NCI-H1048 (cell line): ENCODE measurements at regions not wholly inside any gene's neighbourhood (a gene's known extent, or its start where the extent isn't known, plus 50 kb on each side); places are given as distances from the start of the nearest gene placed in this dataset.
"Not testable (repeated sequence)": the region's sequence is repeated elsewhere in the genome, so short reads cannot be mapped to it uniquely, and the experiment has no call there.

ENCODE experiments used
- DNase-seq: peaks from one replicate; lab custom pipeline; 2025; lab: John Stamatoyannopoulos, UW

DNA sequence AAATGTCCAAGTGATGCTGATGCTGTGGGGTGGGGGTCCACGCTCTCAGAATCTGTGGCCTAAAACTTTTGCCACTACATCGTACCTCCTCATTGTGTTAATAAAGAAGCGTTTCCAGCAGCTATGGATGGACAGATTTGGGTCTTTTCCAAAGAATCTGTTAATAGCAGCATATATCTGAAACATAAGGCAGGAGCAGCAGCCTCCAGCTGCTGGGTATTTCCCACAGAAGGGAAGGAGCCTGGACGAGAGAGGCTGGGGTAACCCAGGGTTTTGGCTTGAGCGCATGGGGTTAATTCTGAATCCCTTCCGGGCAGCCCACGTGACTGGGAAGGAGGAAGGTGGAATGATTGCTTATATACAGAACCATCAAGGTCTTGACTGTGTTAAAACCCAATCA lies 332.4 kb downstream of the BCOR start:
- no peak for DNase-seq

DNA sequence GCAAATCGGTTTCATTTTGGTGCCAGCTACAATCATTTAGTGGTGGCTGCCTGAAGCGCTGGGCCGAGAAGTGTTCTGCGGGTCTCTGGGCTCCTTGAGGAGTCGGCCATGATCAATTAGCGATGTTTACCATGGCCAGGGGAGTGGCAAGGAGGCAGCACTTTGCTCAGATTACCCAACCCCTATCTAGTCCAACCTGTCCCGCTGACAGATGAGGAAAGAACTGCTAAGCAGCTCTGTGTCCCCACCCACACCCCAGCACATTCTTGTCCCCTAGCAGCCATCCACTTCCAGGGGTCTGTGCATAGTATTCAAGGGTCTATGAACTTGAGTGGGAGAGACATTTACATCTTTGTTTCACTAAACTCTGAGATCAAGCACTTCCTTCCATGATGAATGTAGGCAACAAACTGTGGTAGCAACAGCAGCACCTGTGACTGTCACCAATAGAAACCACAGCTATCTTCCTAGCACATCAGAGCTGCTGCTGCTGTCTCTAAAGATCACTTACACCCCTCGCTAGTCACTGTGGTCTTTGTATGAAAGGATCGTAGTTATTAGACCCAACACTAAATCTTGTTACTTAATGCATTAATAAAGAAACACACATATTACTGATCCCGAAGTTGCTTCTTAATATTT lies 331.6 kb downstream of the BCOR start:
- no peak for DNase-seq

DNA sequence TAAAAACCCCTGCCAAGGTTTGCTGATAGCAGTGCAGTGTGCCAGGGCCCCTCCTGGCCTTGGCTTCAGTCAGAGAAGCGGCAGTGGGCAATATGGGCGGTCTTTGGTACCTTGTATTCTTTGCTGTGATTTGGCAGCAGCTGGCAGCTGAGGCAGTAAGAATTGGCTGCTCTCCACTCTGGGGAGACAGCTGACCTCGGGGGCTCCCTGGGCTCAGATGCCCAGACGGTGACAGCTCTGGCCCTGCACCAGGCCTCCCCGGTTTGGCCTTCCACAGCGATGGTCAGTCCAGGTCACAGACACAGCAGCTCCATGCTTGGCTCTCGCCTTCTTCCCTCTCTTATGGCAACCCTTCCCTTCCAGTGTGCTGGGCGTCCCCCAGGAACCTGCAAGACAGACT lies 330.9 kb downstream of the BCOR start:
- DNase-seq: no peak

DNA sequence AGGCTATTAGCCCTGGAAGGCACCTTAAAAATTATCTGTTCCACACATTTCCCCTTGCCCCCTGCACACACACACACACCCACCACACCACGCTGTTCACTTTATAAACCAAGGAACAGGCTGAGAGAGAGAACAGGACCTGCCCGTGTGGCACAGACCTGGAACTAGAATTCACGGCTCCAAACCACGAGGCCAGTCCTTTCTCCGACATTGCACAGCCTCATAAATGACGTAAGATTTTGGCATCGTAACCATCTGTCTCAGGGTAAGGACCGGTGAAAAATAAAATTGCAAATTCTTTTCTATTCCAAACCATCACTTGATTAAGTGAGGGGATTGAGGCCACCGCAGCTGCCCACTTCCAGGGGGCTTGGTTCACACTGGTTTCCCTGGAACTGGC lies 330.3 kb downstream of the BCOR start:
- DNase-seq: no peak

DNA sequence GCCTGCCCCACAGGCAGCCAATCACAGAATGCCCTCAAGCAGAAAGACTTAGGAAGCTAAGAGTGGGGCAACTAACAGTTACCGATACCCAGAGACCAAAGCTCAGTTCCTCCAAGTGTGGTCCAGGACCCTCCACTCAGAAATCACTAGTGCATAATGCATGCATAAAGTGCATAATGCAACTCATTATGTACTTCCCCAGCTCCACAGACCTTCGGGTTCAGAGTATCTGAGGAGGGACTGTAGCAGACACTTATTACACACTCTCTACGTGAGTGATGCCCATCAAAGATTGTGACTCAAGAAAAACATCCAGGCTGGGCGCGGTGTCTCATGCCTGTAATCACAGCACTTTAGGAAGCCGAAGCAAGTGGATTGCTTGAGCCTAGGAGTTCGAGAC lies 328.0 kb downstream of the BCOR start:
- DNase-seq: no peak

DNA sequence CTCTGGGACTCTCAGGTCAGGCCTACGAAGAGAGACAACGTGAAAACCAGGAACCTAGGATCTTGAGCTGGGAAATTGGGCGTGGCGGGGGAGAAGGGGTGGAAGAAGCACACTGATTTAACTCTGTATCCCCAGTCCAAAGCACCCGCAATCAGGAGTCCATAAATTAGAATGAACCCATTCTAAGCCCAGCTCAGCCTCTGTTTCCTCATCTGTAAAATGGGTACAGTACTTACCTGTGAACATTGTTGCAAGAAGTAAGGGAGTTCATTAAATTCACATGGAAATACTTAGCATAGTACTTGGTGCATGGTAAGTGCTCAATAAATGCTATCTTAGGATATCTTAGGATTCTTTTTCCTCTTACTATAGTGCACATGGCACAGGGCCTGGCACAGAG lies 326.7 kb downstream of the BCOR start:
- DNase-seq: no peak

DNA sequence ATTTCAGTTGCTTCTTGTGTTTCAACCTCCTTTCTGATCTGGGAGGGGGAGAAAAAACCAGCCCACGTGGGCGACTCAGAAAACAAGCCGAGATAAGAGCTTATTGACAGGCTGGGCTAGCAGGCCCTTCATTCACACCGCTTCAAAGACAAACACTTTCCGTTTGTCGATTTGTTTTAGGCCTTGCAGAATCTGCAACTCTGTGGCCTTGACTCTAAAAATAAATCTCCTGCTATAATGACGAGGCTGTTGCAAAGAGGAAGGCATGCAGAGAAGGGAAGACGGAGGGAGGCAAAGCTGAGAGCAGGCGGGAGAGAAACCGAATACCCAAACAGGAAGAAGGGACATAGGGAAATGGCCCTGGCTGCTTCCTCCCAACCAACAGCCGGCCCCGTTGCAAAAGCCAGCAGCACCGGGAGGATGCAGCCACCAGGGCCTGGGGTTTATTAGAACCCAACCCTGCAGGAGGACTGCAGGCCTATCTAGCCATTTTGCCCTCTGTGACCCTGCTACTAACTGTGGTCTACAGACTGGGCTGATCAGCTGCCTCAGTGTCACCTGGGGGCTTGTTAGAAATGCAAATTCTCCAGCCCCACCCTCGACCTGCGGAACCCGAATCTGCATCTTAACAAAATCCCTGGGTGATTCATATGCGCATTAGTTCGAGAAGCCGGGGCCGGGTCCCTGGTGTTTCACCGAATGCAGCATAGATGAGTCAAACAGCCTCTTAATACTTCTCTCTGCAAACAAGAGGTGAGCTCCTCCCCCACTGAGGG lies 325.5 kb downstream of the BCOR start:
- no peak for DNase-seq

DNA sequence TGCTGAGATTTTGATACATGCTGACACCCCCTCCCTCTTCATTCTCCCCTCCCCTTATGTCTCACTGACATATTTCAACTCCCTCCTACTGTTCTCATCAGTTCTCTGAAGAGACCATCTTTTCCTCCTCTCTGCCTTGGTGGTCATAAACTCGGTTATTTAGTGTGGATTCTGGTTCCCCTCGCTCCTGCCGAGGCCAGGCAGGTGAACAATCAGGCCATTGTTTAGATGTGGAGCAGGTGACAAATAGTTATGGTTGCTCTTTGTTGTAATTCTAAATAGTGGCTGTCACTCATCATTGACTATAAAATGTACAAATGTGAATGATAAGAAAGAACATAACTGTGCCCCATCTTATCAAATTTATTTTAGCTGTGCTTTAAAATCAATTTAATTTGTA lies 324.6 kb downstream of the BCOR start:
- no peak for DNase-seq

DNA sequence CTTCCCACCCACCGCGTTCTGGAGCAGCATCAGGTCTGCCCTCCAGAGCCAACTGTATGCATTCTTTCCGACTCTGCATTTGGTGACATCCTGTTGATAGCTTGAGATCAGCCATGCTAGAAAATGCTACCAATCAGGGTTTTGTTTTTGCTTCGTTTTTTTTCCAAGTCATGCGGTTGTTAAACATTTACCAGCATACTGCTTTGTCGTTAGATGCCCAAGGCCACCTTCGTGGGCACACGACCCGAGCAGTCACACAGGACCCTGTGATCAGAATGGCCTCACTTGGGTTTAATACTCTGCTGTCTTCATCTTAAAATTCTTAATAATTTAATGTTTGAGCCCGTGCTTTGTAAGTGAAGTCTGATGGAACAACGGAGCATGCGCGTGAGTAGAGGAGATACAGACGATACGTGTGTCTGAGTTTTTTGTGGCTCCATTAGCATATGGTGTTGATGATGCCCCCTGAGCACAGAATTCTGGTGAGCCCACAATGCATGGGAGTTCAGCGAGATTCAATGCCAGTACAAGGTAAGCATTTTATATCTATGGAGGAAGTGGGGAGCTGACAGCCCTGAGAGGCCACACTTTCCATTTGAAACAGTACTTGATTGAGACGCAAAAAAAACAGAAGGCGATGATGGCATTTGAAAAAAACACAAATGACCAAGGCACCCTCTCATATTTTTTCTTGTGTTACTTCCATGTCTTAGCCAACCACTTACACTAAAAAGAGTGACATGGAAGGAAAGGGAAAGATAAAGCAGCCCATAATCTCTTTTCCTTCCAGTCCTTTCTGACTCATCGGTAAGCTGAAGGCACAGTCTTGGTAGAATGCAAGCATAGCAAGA lies 323.6 kb downstream of the BCOR start:
- no peak for DNase-seq

DNA sequence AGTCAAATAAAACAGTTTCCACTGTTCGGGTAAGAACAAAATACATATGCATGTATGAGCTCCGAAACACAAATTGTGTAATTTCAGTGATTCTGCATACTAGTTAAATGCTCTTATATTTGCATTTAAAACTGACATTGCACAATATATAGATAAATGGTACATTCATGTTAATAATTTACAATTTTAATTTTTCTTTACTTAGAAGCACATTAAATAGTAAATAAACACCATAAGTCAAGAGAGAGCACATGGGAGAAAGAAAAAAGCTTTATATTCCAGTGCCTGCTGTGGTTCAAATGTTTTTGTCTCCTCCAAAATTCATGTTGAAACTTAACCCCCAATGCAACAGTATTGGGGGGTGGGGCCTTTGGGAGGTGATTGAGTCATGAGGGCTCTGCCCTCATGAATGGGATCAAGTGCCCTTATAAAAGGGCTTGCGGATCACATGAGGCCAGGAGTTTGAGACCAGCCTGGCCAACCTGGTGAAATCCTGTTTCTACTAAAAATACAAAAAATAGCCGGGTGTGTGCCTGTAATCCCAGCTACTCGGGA lies 322.9 kb downstream of the BCOR start:
- DNase-seq: no peak

DNA sequence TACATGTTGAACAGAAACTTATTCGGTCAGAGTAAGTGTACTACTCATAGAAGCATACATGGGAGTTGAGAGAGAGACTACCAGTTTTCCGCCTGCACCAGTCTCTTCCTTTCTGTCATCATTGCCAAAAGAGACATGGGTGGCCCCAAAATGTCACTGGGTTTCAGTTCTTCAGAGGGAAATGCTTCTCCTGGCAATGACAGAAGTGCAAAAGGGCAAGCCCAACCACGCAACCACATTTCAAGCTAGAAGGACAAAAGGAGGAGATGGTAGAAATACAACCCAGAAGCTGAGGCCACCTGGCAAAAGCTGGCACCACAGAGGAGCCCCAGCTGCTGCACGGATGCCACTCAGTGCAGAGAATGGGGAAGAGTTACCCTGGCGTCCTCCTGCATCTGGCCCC lies 320.1 kb downstream of the BCOR start:
- DNase-seq: no peak

DNA sequence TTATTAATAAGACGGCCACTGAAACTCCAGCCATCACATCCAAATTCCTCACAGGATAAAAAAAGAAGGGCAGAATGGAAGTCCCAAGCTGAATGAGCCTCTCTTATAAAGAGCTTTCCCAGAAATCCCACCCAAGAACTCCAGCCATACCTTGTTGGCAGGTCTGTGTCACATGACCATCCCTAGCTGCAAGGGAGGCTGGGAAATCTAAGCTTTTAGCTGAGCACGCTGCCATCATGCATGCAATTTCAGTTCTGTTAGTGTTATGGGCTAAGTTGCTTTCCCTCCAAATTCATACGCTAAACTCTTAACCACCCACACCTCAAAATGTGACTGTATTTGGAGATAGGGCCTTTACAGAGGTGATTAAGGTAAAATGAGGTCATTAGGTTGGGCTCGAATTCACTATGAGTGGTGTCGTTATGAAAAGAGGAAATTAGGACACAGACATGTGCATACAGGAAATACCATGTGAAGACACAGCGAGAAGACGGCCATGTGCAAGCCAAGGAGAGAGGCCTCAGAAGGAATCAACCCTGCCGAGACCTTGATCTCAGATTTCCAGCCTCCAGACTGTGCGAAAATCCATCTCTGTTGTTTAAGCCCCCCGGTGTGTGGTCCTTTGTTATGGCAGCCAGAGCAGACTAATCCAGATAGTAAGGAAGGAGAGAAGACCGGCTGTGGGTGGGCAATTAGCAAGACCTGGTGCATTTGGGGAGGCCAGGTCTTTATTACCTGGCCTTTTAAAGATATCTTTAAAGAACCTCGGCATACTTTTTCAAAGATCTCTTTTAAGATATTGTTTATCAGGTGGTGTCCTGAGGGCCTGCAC lies 317.6 kb downstream of the BCOR start:
- no peak for DNase-seq

DNA sequence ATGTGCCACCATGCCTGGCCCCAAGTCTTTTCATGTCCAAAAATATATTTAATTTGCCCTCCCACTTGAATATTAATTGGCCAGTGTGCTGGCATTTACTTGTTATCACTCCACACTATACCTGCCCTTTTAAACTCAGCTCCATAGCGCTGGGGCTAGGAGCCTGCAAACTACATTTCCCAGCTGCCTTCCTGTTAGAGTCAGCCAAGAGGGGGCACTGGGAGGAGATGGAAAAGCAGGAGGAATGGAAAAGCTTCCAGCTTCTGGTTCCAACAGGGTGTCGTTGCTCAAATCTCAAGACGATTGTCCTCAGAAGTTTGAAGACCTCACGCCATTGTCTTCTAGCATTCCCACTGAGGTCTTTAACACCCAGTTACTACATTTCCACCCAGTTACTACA lies 315.5 kb downstream of the BCOR start:
- no peak for DNase-seq

DNA sequence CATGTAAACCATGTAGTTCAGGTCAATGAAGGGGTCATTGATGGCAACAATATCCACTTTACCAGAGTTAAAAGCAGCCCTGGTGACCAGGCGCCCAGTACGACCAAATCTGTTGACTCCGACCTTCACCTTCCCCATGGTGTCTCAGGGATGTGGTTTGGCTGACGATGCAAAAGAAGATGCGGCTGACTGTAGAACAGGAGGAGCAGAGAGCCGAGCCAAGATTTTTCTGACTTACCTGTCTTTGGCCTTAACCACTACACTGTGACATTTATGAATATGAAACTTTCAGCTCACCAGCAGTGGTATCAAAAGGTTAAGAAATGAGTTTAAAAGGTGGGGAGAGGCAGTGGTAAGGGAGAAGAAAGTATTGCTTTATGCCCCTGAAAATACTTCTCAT lies 309.8 kb downstream of the BCOR start:
- DNase-seq: no peak

DNA sequence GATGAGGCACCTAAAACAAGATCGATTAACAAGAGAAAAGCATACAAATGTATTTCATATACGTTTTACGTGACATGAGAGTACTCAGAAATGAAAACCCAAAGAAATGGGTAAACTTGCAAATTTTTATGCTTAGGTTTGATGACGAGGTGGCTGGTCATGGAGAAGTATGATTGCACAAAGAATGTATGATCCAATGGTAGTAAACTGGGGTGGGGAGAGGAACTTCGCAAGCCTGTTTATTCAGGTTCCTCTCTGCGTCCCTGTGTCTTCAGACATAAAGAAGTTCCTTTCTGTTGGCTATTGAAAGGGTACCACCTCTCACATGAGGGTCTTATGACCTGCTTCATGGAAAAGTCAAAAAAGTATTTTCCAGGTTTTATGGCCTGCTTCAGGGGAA lies 309.2 kb downstream of the BCOR start:
- no peak for DNase-seq

DNA sequence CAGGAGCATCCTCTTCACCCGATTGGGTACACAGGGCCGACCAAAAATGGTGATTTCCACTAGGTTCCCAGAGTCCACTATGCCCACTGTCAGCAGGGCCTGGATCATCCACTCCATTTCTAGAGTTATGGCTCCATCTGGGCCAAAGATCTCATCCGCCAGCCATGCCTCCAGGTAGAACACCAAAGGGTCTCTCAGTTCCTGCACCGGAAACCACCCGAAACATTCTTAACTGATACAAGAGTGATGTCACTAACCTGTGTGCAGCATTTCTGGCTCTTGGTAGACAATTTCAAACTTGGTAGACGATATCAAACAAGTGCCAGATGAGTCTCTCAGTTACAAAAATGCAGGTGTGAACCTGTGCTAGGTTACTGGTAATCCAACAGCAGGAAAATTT lies 306.1 kb downstream of the BCOR start:
- no peak for DNase-seq

DNA sequence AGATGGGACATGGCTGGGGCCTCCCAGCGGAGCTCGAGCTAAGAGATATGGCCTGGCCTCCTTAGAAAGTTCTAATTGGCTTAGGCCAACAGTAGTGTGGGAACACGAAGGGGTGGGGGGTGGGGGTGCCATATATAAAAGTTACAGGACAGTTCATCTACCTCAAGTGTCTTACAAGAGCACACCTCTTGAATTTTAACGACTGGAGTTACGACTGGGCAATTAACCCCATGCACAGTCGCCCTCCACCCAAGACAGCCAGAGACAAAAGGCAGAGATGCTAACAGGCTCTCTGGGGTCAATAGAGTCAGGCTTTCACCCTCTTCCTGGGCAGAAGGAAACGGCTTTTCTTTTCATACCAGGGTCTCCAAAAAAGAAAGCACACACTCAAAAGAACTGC lies 302.2 kb downstream of the BCOR start:
- no peak for DNase-seq

DNA sequence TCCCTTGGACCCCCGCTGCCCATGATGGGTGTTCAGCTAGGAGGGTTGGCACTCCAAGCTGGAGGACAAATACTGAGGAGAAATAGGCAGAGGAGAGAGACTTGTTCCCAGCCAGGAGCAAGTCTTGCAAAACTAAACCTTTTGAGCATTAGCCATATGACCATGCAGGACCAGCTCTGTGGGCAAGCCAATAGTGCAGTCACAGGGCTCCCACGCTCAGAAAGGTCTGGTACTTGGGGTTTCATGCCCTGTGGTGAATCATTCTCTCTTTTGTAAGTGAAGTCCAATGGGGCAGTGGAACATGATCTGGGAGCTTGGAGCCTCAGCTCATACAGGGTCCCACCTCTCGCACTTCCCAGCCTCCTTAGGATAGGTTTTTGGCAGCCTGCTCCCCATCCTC lies 300.9 kb downstream of the BCOR start:
- no peak for DNase-seq

DNA sequence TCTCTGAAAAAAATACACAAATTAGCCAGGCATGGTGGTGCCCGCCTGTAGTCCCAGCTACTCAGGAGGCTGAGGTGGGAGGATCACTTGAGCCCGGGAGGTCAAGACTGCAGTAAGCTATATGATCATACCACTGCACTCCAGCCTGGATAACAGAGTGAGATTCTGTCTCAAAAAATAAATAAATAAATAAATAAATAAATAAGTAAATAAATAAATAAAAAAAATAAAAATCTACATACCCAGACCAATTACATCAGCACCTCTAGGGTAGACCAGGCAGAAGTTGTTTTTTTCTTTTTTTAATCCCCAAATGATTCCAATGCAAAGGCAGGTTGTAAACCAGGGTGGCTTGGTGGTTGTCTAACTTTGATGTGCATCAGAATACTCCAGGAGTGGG lies 299.3 kb downstream of the BCOR start:
- not testable (repeated sequence) for DNase-seq

DNA sequence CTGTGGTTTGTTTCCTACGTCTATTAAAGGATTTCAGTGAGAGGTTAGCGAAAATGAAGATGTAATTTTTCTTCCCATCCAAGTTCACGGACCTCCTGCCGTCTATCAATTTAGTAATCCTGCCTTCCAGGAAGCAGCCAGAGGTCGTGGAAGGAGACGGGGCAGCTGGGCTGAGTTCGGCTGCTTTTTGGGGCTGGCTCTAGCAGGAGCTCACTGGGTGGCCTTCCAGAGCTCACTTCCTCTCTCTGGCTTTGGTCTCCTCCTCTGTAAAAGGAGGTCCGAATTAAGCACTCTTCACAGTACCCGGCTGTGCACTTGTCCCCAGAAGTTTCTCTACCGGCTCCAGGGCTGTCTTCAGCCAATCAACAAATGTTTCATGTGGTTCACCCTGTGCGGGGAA lies 295.4 kb downstream of the BCOR start:
- no peak for DNase-seq

DNA sequence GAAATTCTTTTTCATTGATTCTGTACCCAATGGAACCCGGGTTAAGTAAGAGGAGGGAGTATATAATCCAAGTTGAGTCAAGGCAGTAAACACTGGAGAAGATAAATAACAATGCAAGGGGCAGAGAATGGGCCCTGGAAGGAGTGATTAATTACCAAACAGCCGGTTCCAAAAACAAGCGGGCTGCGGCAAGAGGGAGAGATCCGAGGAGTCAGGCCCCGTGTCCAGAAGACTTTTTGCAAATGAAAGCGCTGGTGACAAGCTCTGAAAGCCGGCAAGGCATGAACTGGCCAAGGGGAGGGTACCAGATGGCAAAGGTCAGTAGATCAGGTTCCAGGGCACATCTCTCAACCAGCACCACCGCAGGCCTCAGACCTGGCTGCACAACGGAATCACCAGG lies 294.9 kb downstream of the BCOR start:
- no peak for DNase-seq

DNA sequence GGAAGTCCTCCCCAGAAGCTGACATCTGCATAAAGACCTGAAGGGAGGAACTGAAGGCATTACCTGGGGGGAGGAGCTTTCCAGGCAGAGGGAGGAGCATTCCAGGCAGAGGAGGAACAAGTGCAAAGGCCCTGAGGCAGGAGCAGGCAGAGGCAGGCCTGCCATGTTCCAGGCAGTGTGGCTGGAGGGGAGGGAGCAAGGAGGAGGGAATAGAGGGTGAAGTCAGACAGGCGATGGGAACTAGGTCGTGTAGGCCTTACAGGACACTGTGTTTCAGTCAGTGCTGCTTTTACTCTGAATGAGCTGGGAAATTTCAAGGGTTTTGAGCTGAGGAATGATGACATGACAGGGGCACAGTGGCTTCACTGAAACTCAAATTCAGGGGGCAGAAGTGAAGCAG lies 292.7 kb downstream of the BCOR start:
- no peak for DNase-seq
